ENCODE measurements at regions not wholly inside any gene's neighbourhood (a gene's known extent, or its start where the extent isn't known, plus 50 kb on each side); places are given as distances from the start of the nearest gene placed in this dataset.

- Histone ChIP-seq H3K27me3 (ENCODE audit: control insufficient read depth in 1 of 2, insufficient read depth in 2 of 2, low read length in 1 of 2) (no peaks in the 10 kb centered on the region), H3K9me3 (ENCODE audit: control insufficient read depth, low read length) (no peaks in the 10 kb centered on the region), H3K4me3 (ENCODE audit: low read length in 2 of 2) (no peak overlapping the region), H3K36me3 (ENCODE audit: control insufficient read depth in 1 of 2, insufficient read depth in 2 of 2, low read length in 1 of 2) (no peaks in the 10 kb centered on the region), H3K4me1 (ENCODE audit: control insufficient read depth in 1 of 2, insufficient read depth in 2 of 2, low read length in 2 of 2) (no peaks in the 10 kb centered on the region), H3K27ac (ENCODE audit: low read depth in 1 of 2, low read length in 2 of 2) (no peak overlapping the region)
- intact Hi-C loops (cut with DNase I), result no loop called here
- ATAC-seq (ENCODE audit: low FRiP score) (no peak), DNase-seq (no peak)
- 39 to 47% methylated on average over 2 of the region's 2 CpGs for WGBS, 2 donors
These were observed 340.6 kb upstream of the DCC start for GRCh38 chr18:51999351-51999750.

- intact Hi-C loops (cut with DNase I), result no loop called here
- no peaks in the 10 kb centered on the region for H3K36me3 ChIP-seq (ENCODE audit: control insufficient read depth in 1 of 2, insufficient read depth in 2 of 2, low read length in 1 of 2)
- no peaks in the 10 kb centered on the region for H3K27me3 ChIP-seq (ENCODE audit: control insufficient read depth in 1 of 2, insufficient read depth in 2 of 2, low read length in 1 of 2)
- no peak overlapping the region for H3K27ac ChIP-seq (ENCODE audit: low read depth in 1 of 2, low read length in 2 of 2)
- H3K4me1 ChIP-seq (ENCODE audit: control insufficient read depth in 1 of 2, insufficient read depth in 2 of 2, low read length in 2 of 2), result no peaks in the 10 kb centered on the region
- WGBS, 2 donors, result 73 to 82% methylated on average over 1 of the region's 1 CpG
- no peaks in the 10 kb centered on the region for H3K9me3 ChIP-seq (ENCODE audit: control insufficient read depth, low read length)
- ATAC-seq (ENCODE audit: low FRiP score) (no peak), DNase-seq (no peak)
- no peak overlapping the region for H3K4me3 ChIP-seq (ENCODE audit: low read length in 2 of 2)
These were observed 339.6 kb upstream of the DCC start for GRCh38 chr18:52000435-52000834.

- intact Hi-C loops (cut with DNase I), result no loop called here
- DNase-seq, result no peak
- Histone ChIP-seq H3K36me3 (ENCODE audit: control insufficient read depth in 1 of 2, insufficient read depth in 2 of 2, low read length in 1 of 2) (no peaks in the 10 kb centered on the region), H3K4me3 (ENCODE audit: low read length in 2 of 2) (no peak overlapping the region), H3K27me3 (ENCODE audit: control insufficient read depth in 1 of 2, insufficient read depth in 2 of 2, low read length in 1 of 2) (no peaks in the 10 kb centered on the region), H3K27ac (ENCODE audit: low read depth in 1 of 2, low read length in 2 of 2) (no peak overlapping the region), H3K4me1 (ENCODE audit: control insufficient read depth in 1 of 2, insufficient read depth in 2 of 2, low read length in 2 of 2) (no peaks in the 10 kb centered on the region), H3K9me3 (ENCODE audit: control insufficient read depth, low read length) (no peaks in the 10 kb centered on the region)
- WGBS, 2 donors, result 71% methylated on average over 1 of the region's 1 CpG
- no peak for ATAC-seq (ENCODE audit: low FRiP score)
These were observed 338.9 kb upstream of the DCC start for GRCh38 chr18:52001106-52001505.

GRCh38 chr18:52002600-52002999, 337.4 kb upstream of the DCC start:
- no peaks in the 10 kb centered on the region for H3K9me3 ChIP-seq (ENCODE audit: control insufficient read depth, low read length)
- H3K27ac ChIP-seq (ENCODE audit: low read depth in 1 of 2, low read length in 2 of 2), result no peak overlapping the region
- no peaks in the 10 kb centered on the region for H3K27me3 ChIP-seq (ENCODE audit: control insufficient read depth in 1 of 2, insufficient read depth in 2 of 2, low read length in 1 of 2)
- DNase-seq, result no peak
- WGBS, 2 donors, result 77 to 83% methylated on average over 6 of the region's 6 CpGs
- H3K36me3 ChIP-seq (ENCODE audit: control insufficient read depth in 1 of 2, insufficient read depth in 2 of 2, low read length in 1 of 2), result no peaks in the 10 kb centered on the region
- no peak for ATAC-seq (ENCODE audit: low FRiP score)
- H3K4me3 ChIP-seq (ENCODE audit: low read length in 2 of 2), result no peak overlapping the region
- H3K4me1 ChIP-seq (ENCODE audit: control insufficient read depth in 1 of 2, insufficient read depth in 2 of 2, low read length in 2 of 2), result no peaks in the 10 kb centered on the region
- intact Hi-C loops (cut with DNase I), result no loop called here

- WGBS, 2 donors, result 61 to 62% methylated on average over 2 of the region's 2 CpGs
- H3K9me3 ChIP-seq (ENCODE audit: control insufficient read depth, low read length), result no peaks in the 10 kb centered on the region
- intact Hi-C loops (cut with DNase I), result no loop called here
- ATAC-seq (ENCODE audit: low FRiP score) (no peak), DNase-seq (no peak)
- H3K27me3 ChIP-seq (ENCODE audit: control insufficient read depth in 1 of 2, insufficient read depth in 2 of 2, low read length in 1 of 2), result no peaks in the 10 kb centered on the region
- H3K4me1 ChIP-seq (ENCODE audit: control insufficient read depth in 1 of 2, insufficient read depth in 2 of 2, low read length in 2 of 2), result no peaks in the 10 kb centered on the region
- H3K36me3 ChIP-seq (ENCODE audit: control insufficient read depth in 1 of 2, insufficient read depth in 2 of 2, low read length in 1 of 2), result no peaks in the 10 kb centered on the region
- H3K27ac ChIP-seq (ENCODE audit: low read depth in 1 of 2, low read length in 2 of 2), result no peak overlapping the region
- H3K4me3 ChIP-seq (ENCODE audit: low read length in 2 of 2), result no peak overlapping the region
These were observed 332.9 kb upstream of the DCC start for GRCh38 chr18:52007105-52007504.

GRCh38 chr18:52008330-52008729, 331.7 kb upstream of the DCC start:
- H3K27me3 ChIP-seq (ENCODE audit: control insufficient read depth in 1 of 2, insufficient read depth in 2 of 2, low read length in 1 of 2), result no peaks in the 10 kb centered on the region
- no peak for DNase-seq
- intact Hi-C loops (cut with DNase I), result no loop called here
- no peaks in the 10 kb centered on the region for H3K9me3 ChIP-seq (ENCODE audit: control insufficient read depth, low read length)
- no peak overlapping the region for H3K4me3 ChIP-seq (ENCODE audit: low read length in 2 of 2)
- H3K4me1 ChIP-seq (ENCODE audit: control insufficient read depth in 1 of 2, insufficient read depth in 2 of 2, low read length in 2 of 2), result no peaks in the 10 kb centered on the region
- H3K27ac ChIP-seq (ENCODE audit: low read depth in 1 of 2, low read length in 2 of 2), result no peak overlapping the region
- no peaks in the 10 kb centered on the region for H3K36me3 ChIP-seq (ENCODE audit: control insufficient read depth in 1 of 2, insufficient read depth in 2 of 2, low read length in 1 of 2)
- 61 to 62% methylated on average over 3 of the region's 3 CpGs for WGBS, 2 donors
- no peak for ATAC-seq (ENCODE audit: low FRiP score)

GRCh38 chr18:52008736-52009135, 331.3 kb upstream of the DCC start:
- H3K36me3 ChIP-seq (ENCODE audit: control insufficient read depth in 1 of 2, insufficient read depth in 2 of 2, low read length in 1 of 2), result no peaks in the 10 kb centered on the region
- H3K4me3 ChIP-seq (ENCODE audit: low read length in 2 of 2), result no peak overlapping the region
- no peak overlapping the region for H3K27ac ChIP-seq (ENCODE audit: low read depth in 1 of 2, low read length in 2 of 2)
- H3K9me3 ChIP-seq (ENCODE audit: control insufficient read depth, low read length), result no peaks in the 10 kb centered on the region
- no peaks in the 10 kb centered on the region for H3K27me3 ChIP-seq (ENCODE audit: control insufficient read depth in 1 of 2, insufficient read depth in 2 of 2, low read length in 1 of 2)
- DNase-seq (no peak), ATAC-seq (ENCODE audit: low FRiP score) (no peak)
- no peaks in the 10 kb centered on the region for H3K4me1 ChIP-seq (ENCODE audit: control insufficient read depth in 1 of 2, insufficient read depth in 2 of 2, low read length in 2 of 2)
- intact Hi-C loops (cut with DNase I), result no loop called here
- 88 to 90% methylated on average over 2 of the region's 2 CpGs for WGBS, 2 donors

GRCh38 chr18:52009958-52010357, 330.0 kb upstream of the DCC start:
- H3K27ac ChIP-seq (ENCODE audit: low read depth in 1 of 2, low read length in 2 of 2), result no peak overlapping the region
- 66 to 81% methylated on average over 1 of the region's 1 CpG for WGBS, 2 donors
- DNase-seq (no peak), ATAC-seq (ENCODE audit: low FRiP score) (no peak)
- H3K4me3 ChIP-seq (ENCODE audit: low read length in 2 of 2), result no peak overlapping the region
- H3K9me3 ChIP-seq (ENCODE audit: control insufficient read depth, low read length), result no peaks in the 10 kb centered on the region
- no peaks in the 10 kb centered on the region for H3K4me1 ChIP-seq (ENCODE audit: control insufficient read depth in 1 of 2, insufficient read depth in 2 of 2, low read length in 2 of 2)
- H3K36me3 ChIP-seq (ENCODE audit: control insufficient read depth in 1 of 2, insufficient read depth in 2 of 2, low read length in 1 of 2), result no peaks in the 10 kb centered on the region
- H3K27me3 ChIP-seq (ENCODE audit: control insufficient read depth in 1 of 2, insufficient read depth in 2 of 2, low read length in 1 of 2), result no peaks in the 10 kb centered on the region
- intact Hi-C loops (cut with DNase I), result no loop called here

- H3K27me3 ChIP-seq (ENCODE audit: control insufficient read depth in 1 of 2, insufficient read depth in 2 of 2, low read length in 1 of 2), result no peaks in the 10 kb centered on the region
- no peaks in the 10 kb centered on the region for H3K36me3 ChIP-seq (ENCODE audit: control insufficient read depth in 1 of 2, insufficient read depth in 2 of 2, low read length in 1 of 2)
- H3K4me1 ChIP-seq (ENCODE audit: control insufficient read depth in 1 of 2, insufficient read depth in 2 of 2, low read length in 2 of 2), result no peaks in the 10 kb centered on the region
- 81 to 83% methylated on average over 5 of the region's 5 CpGs for WGBS, 2 donors
- intact Hi-C loops (cut with DNase I), result no loop called here
- no peak overlapping the region for H3K27ac ChIP-seq (ENCODE audit: low read depth in 1 of 2, low read length in 2 of 2)
- H3K4me3 ChIP-seq (ENCODE audit: low read length in 2 of 2), result no peak overlapping the region
- no peaks in the 10 kb centered on the region for H3K9me3 ChIP-seq (ENCODE audit: control insufficient read depth, low read length)
- DNase-seq (no peak), ATAC-seq (ENCODE audit: low FRiP score) (no peak)
These were observed 293.9 kb upstream of the DCC start for GRCh38 chr18:52045946-52046675.
